Right lobe of liver (tissue), 6 donors: ENCODE measurements at regions not wholly inside any gene's neighbourhood (a gene's known extent, or its start where the extent isn't known, plus 50 kb on each side); places are given as distances from the start of the nearest gene placed in this dataset.
A peak's percentile ranks its signal among the peaks of the same experiment; 100 is the strongest.

Experiments
- ATAC-seq, 4 donors: fragments of 200-7000 bp; cut with Tn5 transposase; one replicate each; pipeline ENCODE4 v1.9.1; 2020; ENCODE audit warnings: mild to moderate bottlenecking in 4 of 4, moderate library complexity in 4 of 4
- DNase-seq, 3 donors: peaks; one replicate each; pipeline ENCODE4 v3.0.0-alpha.2; 2020
- H3K27ac ChIP-seq, 3 donors: fragments of 200-600 bp; one replicate each; pipeline ENCODE4 v1.8.0; 2022
- H3K27me3 ChIP-seq, 2 donors: fragments of 200-600 bp; one replicate each; pipeline ENCODE4 v1.8.0; 2022
- H3K36me3 ChIP-seq, 4 donors: fragments of 200-600 bp; sonication (generic) in 1 of 4; one replicate each; pipeline versions ENCODE4 v1.5.1 to v1.8.0; 2017 to 2022; ENCODE audit warnings: control low read depth in 1 of 4
- H3K4me1 ChIP-seq, 4 donors: fragments of 200-600 bp; sonication (generic) in 1 of 4; one replicate each; pipeline versions ENCODE4 v1.5.1 to v1.8.0; 2017 to 2022; ENCODE audit warnings: control low read depth in 1 of 4
- H3K4me3 ChIP-seq, 3 donors: fragments of 200-600 bp; one replicate each; pipeline ENCODE4 v1.8.0; 2022
- H3K9me3 ChIP-seq, 4 donors: fragments of 200-600 bp; sonication (generic) in 1 of 4; one replicate each; pipeline versions ENCODE4 v1.5.1 to v1.8.0; 2017 to 2022; ENCODE audit warnings: control low read depth in 1 of 4
- CTCF ChIP-seq, 4 donors: fragments of 200-600 bp in 3 of 4; fragments of 450-650 bp in 1 of 4; IDR thresholded peaks; one replicate each; pipeline versions ENCODE4 v1.5.1 to v1.8.0; 2016 to 2022; ENCODE audit warnings: antibody characterized with exemption in 4 of 4, mild to moderate bottlenecking in 2 of 4
- POLR2A ChIP-seq: fragments of 450-650 bp; IDR thresholded peaks from one replicate; pipeline ENCODE4 v1.6.1; 2017; ENCODE audit warnings: antibody characterized with exemption, mild to moderate bottlenecking
- WGBS: methylation state at CpG from one replicate; pipeline ENCODE4 v1.1.6; 2018; ENCODE audit warnings: low coverage, low lambda C conversion rate; ENCODE audit not compliant: insufficient coverage; ENCODE audit errors: missing lambda C conversion rate; 5-methylcytosine and 5-hydroxymethylcytosine counted together
- intact Hi-C, 2 donors: fragments of 100-400 bp; cut with DNase I; formaldehyde crosslinking; loops; one replicate each; pipeline versions ENCODE4 v1.11.2 to v1.14.1; 2022
- donor health status: DM: no; HTN: yes; CAD: no.
- donor health status: DM: no; HTN: no; CAD: no.
- donor health status: DM: no; HTN: no; CAD: no.
- donor health status: DM: no; HTN: yes; CAD: no.
- donor health status: DM: no; HTN: yes; CAD: no.

- Histone ChIP-seq H3K4me3 (no peak overlapping the region), H3K36me3 (no peaks in the 10 kb centered on the region)
- no peak for DNase-seq
Measured at GRCh38 chr4:128735714-128736113, 73.8 kb upstream of the JADE1 start.

GRCh38 chr4:128728190-128728589, 81.3 kb upstream of the JADE1 start:
- Histone ChIP-seq H3K27ac (no peak overlapping the region), H3K27me3 (no peaks in the 10 kb centered on the region), H3K4me3 (no peak overlapping the region), H3K36me3 (no peaks in the 10 kb centered on the region), H3K9me3 (no peaks in the 10 kb centered on the region), H3K4me1 (no peaks in the 10 kb centered on the region)
- ATAC-seq (no peak), DNase-seq (no peak)
- intact Hi-C loops = no loop called here
- TF ChIP-seq CTCF (IDR thresholded peaks at IDR 0.05) = no peak
- TF ChIP-seq POLR2A = no peak
- WGBS = 91% methylated on average over 2 of the region's 2 CpGs

More at GRCh38 chr4:128735714-128736113, 73.8 kb upstream of the JADE1 start:
- intact Hi-C loops = no loop called here
- TF ChIP-seq POLR2A (no peak), CTCF (IDR thresholded peaks at IDR 0.05) (no peak)
- Histone ChIP-seq H3K4me1 (no peaks in the 10 kb centered on the region), H3K27ac (no peak overlapping the region), H3K27me3 (no peaks in the 10 kb centered on the region), H3K9me3 (no peaks in the 10 kb centered on the region)
- ATAC-seq = no peak
- WGBS = 100% methylated on average over 2 of the region's 2 CpGs

GRCh38 chr4:128727658-128728057, 81.8 kb upstream of the JADE1 start:
- intact Hi-C loops = no loop called here
- Histone ChIP-seq H3K36me3 (no peaks in the 10 kb centered on the region), H3K27me3 (no peaks in the 10 kb centered on the region), H3K4me1 (no peaks in the 10 kb centered on the region), H3K4me3 (no peak overlapping the region), H3K27ac (no peak overlapping the region), H3K9me3 (no peaks in the 10 kb centered on the region)
- DNase-seq (no peak), ATAC-seq (no peak)
- no peak for TF ChIP-seq CTCF (IDR thresholded peaks at IDR 0.05)
- no peak for TF ChIP-seq POLR2A

GRCh38 chr4:128725405-128726055, 84.0 kb upstream of the JADE1 start:
- intact Hi-C loops = no loop called here
- H3K27ac ChIP-seq = no peak overlapping the region
- H3K9me3 ChIP-seq = no peaks in the 10 kb centered on the region
- no peak overlapping the region for H3K4me3 ChIP-seq
- DNase-seq (peak; percentile 28 to 61 (median 49)), ATAC-seq (peak; percentile 76 to 94 (median 84))
- H3K27me3 ChIP-seq = no peaks in the 10 kb centered on the region
- H3K36me3 ChIP-seq = no peaks in the 10 kb centered on the region
- H3K4me1 ChIP-seq = no peaks in the 10 kb centered on the region
- TF ChIP-seq POLR2A (no peak), CTCF (IDR thresholded peaks at IDR 0.05) (no peak)
- 22% methylated on average over 3 of the region's 3 CpGs for WGBS

- DNase-seq (no peak), ATAC-seq (no peak)
- Histone ChIP-seq H3K27ac (no peak overlapping the region), H3K4me1 (no peaks in the 10 kb centered on the region), H3K9me3 (no peaks in the 10 kb centered on the region), H3K27me3 (no peaks in the 10 kb centered on the region), H3K4me3 (no peak overlapping the region), H3K36me3 (no peaks in the 10 kb centered on the region)
- TF ChIP-seq POLR2A (no peak), CTCF (IDR thresholded peaks at IDR 0.05) (no peak)
- 79% methylated on average over 2 of the region's 2 CpGs for WGBS
- intact Hi-C loops = no loop called here
Measured at GRCh38 chr4:128722911-128723310, 86.6 kb upstream of the JADE1 start.
